ENCODE measurements at regions not wholly inside any gene's neighbourhood (a gene's known extent, or its start where the extent isn't known, plus 50 kb on each side); places are given as distances from the start of the nearest gene placed in this dataset.

DNA sequence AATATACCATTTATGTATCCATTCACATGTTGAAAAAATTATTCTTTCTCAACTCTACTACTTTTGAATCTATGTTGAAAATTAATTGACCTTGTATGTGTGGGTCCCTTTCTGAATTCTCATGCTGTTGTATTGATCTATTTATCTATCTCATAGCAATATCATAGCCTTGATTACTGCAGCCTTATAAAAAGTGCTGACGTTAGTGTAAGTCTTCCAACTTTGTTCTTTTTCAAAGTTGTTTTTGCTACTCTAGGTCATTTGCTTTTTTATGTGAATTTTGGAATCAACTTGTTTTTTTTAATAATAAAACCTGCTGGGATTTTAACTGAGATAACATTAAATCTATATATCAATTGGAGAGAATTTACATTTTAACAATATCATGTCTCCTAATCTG lies 52.2 kb upstream of the PAX3 start:
- TF ChIP-seq, protein P1, sequence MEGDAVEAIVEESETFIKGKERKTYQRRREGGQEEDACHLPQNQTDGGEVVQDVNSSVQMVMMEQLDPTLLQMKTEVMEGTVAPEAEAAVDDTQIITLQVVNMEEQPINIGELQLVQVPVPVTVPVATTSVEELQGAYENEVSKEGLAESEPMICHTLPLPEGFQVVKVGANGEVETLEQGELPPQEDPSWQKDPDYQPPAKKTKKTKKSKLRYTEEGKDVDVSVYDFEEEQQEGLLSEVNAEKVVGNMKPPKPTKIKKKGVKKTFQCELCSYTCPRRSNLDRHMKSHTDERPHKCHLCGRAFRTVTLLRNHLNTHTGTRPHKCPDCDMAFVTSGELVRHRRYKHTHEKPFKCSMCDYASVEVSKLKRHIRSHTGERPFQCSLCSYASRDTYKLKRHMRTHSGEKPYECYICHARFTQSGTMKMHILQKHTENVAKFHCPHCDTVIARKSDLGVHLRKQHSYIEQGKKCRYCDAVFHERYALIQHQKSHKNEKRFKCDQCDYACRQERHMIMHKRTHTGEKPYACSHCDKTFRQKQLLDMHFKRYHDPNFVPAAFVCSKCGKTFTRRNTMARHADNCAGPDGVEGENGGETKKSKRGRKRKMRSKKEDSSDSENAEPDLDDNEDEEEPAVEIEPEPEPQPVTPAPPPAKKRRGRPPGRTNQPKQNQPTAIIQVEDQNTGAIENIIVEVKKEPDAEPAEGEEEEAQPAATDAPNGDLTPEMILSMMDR (IDR thresholded peaks at IDR 0.05): no peak
- H3K4me1 Mint-ChIP-seq (ENCODE audit: low read depth): no peaks in the 10 kb centered on the region
- H3K9me3 Mint-ChIP-seq: peaks cover 9% of the 10 kb centered on the region
- H3K4me3 Mint-ChIP-seq: no peak overlapping the region
- DNase-seq: no peak
- no peaks in the 10 kb centered on the region for H3K36me3 Mint-ChIP-seq (ENCODE audit: low read depth)
- H3K27ac Mint-ChIP-seq: no peak overlapping the region
- no peaks in the 10 kb centered on the region; the same call in 1 of the 2 replicates for H3K27me3 Mint-ChIP-seq (ENCODE audit: insufficient read depth)

DNA sequence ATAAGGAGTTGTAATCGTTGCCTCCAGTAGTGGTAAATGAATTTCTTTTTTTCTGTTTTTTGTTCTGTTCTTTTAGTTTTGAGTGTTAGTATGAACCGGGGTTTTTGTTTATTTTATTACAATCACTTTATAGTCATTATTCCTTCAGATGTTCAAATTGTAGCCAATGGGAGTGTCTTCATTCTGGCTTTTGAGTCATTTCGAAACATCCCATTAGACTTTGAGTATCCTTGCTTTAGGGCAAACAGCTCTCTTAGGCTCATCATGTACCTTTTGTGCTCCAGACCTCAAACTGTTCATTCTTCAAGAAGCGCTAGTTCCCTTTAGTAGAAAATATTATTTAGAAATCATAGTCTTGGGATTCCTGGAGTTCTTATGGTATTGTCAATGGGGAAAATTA lies 54.2 kb upstream of the PAX3 start:
- DNase-seq: no peak
- H3K27me3 Mint-ChIP-seq (ENCODE audit: insufficient read depth): no peaks in the 10 kb centered on the region; the same call in 1 of the 2 replicates
- H3K27ac Mint-ChIP-seq: no peak overlapping the region

DNA sequence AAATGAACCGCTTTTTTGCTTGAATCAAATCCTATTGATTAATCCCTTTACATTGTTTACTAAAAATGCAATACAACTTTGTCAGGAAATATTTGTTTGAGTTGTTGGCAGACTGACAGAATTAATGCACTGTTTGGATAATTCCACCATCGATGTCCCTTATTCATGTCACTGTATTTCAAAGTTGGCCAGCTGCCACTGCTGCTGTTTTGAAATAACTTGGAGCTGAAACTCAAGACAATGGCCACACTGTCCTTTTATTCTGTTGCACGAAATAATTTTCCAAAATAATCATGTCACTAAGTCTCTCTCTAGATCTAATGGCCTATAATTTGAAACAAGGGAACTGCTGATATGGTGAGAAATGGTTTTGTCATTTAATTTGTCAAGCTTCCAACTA lies 55.2 kb upstream of the PAX3 start:
- TF ChIP-seq, protein P1 (IDR thresholded peaks at IDR 0.05): no peak
- Mint-ChIP-seq H3K36me3 (ENCODE audit: low read depth) (no peaks in the 10 kb centered on the region), H3K27me3 (ENCODE audit: insufficient read depth) (no peaks in the 10 kb centered on the region; the same call in 1 of the 2 replicates), H3K4me3 (no peak overlapping the region), H3K4me1 (ENCODE audit: low read depth) (no peaks in the 10 kb centered on the region), H3K27ac (no peak overlapping the region), H3K9me3 (peaks cover 12% of the 10 kb centered on the region)
- DNase-seq: no peak

More for the DNA sequence above, 54.2 kb upstream of the PAX3 start:
- TF ChIP-seq, protein P1 (IDR thresholded peaks at IDR 0.05): no peak
- Mint-ChIP-seq H3K4me1 (ENCODE audit: low read depth) (no peaks in the 10 kb centered on the region), H3K9me3 (peaks cover 9% of the 10 kb centered on the region), H3K4me3 (no peak overlapping the region), H3K36me3 (ENCODE audit: low read depth) (no peaks in the 10 kb centered on the region)

DNA sequence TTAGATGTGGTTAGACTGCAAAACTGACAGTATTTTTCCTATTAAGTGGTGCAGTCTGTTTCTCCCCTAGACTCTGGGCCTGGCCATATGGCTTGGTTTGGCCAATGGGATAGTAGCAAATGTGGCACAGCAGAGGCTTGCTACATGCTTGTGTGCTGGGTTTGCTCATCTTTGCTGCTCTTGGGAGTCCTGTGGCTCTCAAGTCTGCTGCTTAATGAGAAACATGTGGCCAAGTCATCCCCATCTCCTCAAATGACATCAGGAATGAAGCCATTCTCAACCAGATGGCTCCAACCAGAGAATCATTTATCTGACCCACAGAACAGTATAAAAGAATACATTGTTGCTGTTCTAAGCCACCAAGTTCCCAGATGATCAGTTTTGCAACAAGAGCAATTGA lies 57.1 kb upstream of the PAX3 start:
- H3K4me3 Mint-ChIP-seq: no peak overlapping the region
- H3K4me1 Mint-ChIP-seq (ENCODE audit: low read depth): no peaks in the 10 kb centered on the region
- H3K9me3 Mint-ChIP-seq: peaks cover 25% of the 10 kb centered on the region
- H3K27ac Mint-ChIP-seq: no peak overlapping the region
- TF ChIP-seq, protein P1 (IDR thresholded peaks at IDR 0.05): no peak
- H3K36me3 Mint-ChIP-seq (ENCODE audit: low read depth): no peaks in the 10 kb centered on the region
- H3K27me3 Mint-ChIP-seq (ENCODE audit: insufficient read depth): no peaks in the 10 kb centered on the region
- no peak for DNase-seq

DNA sequence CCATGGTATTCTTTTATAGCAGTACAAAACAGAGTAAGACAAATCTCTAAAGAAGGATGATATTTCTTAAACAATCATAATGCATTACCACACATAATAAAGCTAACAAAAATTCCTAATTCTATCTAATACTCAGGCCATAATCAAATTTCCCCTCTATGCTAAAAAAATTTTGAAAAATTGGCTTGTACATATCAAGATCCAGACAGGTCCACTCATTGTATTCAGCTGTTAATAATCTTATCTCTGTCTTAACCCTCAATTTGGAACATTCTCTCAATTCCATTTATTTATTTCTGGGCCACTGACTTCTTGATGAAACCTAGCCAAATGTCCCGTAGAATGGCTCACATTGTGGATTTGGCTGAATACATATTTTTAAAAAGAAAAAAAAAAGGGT lies 59.1 kb upstream of the PAX3 start:
- H3K4me1 Mint-ChIP-seq (ENCODE audit: low read depth): no peaks in the 10 kb centered on the region
- TF ChIP-seq, protein P1 (IDR thresholded peaks at IDR 0.05): no peak
- H3K27ac Mint-ChIP-seq: no peak overlapping the region
- peaks cover 19% of the 10 kb centered on the region for H3K9me3 Mint-ChIP-seq
- no peaks in the 10 kb centered on the region for H3K36me3 Mint-ChIP-seq (ENCODE audit: low read depth)
- DNase-seq: no peak
- no peaks in the 10 kb centered on the region for H3K27me3 Mint-ChIP-seq (ENCODE audit: insufficient read depth)
- no peak overlapping the region for H3K4me3 Mint-ChIP-seq

DNA sequence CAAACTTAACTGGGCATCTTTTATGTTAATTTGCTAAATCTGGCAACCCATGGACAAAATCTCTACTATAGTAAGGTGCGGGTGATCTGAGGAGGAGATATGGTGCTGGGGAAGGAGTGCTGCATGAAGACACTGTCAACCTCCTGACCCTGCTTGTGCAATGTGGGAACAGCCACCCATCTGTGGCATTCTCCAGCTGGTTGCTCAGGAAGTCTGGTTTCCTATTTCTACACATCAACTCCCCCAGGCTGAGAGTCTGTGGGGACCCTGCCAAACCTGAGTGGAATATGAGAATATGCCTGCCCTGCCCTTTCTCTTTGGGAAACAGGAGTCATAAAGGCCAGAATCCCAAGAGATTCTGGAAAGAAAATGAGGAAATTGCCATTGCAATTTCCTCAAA lies 60.1 kb upstream of the PAX3 start:
- no peaks in the 10 kb centered on the region for H3K27me3 Mint-ChIP-seq (ENCODE audit: insufficient read depth)
- H3K27ac Mint-ChIP-seq: no peak overlapping the region
- H3K4me1 Mint-ChIP-seq (ENCODE audit: low read depth): no peaks in the 10 kb centered on the region
- no peak for DNase-seq
- no peaks in the 10 kb centered on the region for H3K36me3 Mint-ChIP-seq (ENCODE audit: low read depth)
- H3K9me3 Mint-ChIP-seq: peaks cover 19% of the 10 kb centered on the region
- TF ChIP-seq, protein P1 (IDR thresholded peaks at IDR 0.05): no peak
- no peak overlapping the region for H3K4me3 Mint-ChIP-seq

All from HFFc6 (cell line).